ENCODE measurements at regions not wholly inside any gene's neighbourhood (a gene's known extent, or its start where the extent isn't known, plus 50 kb on each side); places are given as distances from the start of the nearest gene placed in this dataset.
"Not testable (repeated sequence)": the region's sequence is repeated elsewhere in the genome, so short reads cannot be mapped to it uniquely, and the experiment has no call there.

- not testable (repeated sequence) for TF ChIP-seq POLR2AphosphoS5 (IDR thresholded peaks at IDR 0.05; ENCODE audit: borderline replicate concordance, low read depth, low read length); FOXP2 (optimal IDR thresholded peaks at IDR 0.05; ENCODE audit: control extremely low read depth, extremely low read length, insufficient read depth); EZH2 (IDR thresholded peaks at IDR 0.05)
These were observed 4505.8 kb upstream of the TPTE start for GRCh38 chr21:6015422-6016057.

All from SK-N-MC (cell line).